ENCODE measurements at regions not wholly inside any gene's neighbourhood (a gene's known extent, or its start where the extent isn't known, plus 50 kb on each side); places are given as distances from the start of the nearest gene placed in this dataset.

DNA sequence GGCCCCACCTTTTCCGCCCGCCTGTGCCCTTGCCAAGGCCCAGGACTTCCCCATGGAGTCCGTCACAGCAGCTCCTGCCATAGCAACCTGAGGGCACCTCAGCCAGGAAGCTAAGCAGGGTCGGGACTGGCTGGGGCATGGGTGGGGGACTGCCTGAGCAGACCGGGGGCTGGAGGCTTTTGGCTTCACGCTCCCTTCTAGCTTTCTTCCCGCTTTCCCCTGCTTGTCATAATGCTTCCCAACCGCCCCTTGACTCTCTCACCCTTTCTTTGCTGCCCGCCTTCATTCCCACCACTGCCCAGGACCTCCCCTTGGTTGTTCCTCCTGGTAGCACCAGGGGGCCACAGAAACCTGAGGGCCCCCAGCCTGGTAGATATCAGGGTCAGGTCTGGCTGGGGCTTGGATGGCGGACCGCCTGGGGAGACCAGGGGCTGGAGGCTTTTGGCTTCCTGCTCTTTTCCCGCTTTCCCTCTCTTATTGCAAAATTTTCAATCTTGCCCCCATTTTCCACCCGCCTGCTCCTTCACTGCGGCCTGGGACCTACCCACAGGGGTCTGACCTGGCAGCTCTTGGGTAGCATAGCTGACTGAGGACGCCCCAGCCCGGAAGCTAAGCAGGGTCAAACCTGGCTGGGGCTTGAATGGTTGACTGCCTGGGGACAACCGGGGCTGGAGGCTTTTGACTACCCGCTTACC, 2287.7 kb downstream of the TP53TG3F start:
- TF ChIP-seq, protein P1, sequence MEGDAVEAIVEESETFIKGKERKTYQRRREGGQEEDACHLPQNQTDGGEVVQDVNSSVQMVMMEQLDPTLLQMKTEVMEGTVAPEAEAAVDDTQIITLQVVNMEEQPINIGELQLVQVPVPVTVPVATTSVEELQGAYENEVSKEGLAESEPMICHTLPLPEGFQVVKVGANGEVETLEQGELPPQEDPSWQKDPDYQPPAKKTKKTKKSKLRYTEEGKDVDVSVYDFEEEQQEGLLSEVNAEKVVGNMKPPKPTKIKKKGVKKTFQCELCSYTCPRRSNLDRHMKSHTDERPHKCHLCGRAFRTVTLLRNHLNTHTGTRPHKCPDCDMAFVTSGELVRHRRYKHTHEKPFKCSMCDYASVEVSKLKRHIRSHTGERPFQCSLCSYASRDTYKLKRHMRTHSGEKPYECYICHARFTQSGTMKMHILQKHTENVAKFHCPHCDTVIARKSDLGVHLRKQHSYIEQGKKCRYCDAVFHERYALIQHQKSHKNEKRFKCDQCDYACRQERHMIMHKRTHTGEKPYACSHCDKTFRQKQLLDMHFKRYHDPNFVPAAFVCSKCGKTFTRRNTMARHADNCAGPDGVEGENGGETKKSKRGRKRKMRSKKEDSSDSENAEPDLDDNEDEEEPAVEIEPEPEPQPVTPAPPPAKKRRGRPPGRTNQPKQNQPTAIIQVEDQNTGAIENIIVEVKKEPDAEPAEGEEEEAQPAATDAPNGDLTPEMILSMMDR (tag by site-specific recombination; IDR thresholded peaks at IDR 0.05): no peak
- TF ChIP-seq ZNF660 (tag by site-specific recombination; IDR thresholded peaks at IDR 0.05) (no peak), KLF8 (tag by site-specific recombination; IDR thresholded peaks at IDR 0.05) (no peak), ZNF423 (tag by site-specific recombination; IDR thresholded peaks at IDR 0.05) (no peak), ZNF175 (tag by site-specific recombination; IDR thresholded peaks at IDR 0.05) (no peak), HOXD13 (CRISPR knock-in tag; IDR thresholded peaks at IDR 0.05; ENCODE audit: borderline replicate concordance) (no peak), KLF1 (tag by site-specific recombination; IDR thresholded peaks at IDR 0.05) (no peak), HOXA7 (CRISPR knock-in tag; IDR thresholded peaks at IDR 0.05; ENCODE audit: borderline replicate concordance) (no peak), ZNF350 (tag by site-specific recombination; IDR thresholded peaks at IDR 0.05) (no peak)
- TF ChIP-seq, protein P2, sequence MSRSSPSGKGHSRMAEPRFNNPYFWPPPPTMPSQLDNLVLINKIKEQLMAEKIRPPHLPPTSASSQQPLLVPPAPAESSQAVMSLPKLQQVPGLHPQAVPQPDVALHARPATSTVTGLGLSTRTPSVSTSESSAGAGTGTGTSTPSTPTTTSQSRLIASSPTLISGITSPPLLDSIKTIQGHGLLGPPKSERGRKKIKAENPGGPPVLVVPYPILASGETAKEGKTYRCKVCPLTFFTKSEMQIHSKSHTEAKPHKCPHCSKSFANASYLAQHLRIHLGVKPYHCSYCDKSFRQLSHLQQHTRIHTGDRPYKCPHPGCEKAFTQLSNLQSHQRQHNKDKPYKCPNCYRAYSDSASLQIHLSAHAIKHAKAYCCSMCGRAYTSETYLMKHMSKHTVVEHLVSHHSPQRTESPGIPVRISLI (tag by site-specific recombination; IDR thresholded peaks at IDR 0.05): no peak
